GM10248 (cell line): ENCODE measurements at regions not wholly inside any gene's neighbourhood (a gene's known extent, or its start where the extent isn't known, plus 50 kb on each side); places are given as distances from the start of the nearest gene placed in this dataset.

Experiments used
- CTCF ChIA-PET: fragments of 300-600 bp; sonication (Branson Sonifier 250); formaldehyde crosslinking; extraction: SDS; loops from one replicate; lab custom pipeline; 2021; ENCODE audit warnings: antibody characterized with exemption; lab: Yijun Ruan, JAX
- POLR2A ChIA-PET: fragments of 350-650 bp; sonication (Branson Sonifier 250); formaldehyde crosslinking; extraction: SDS; loops from one replicate; lab custom pipeline; 2020; ENCODE audit warnings: antibody characterized with exemption; lab: Yijun Ruan, JAX
- DNase-seq: peaks from one replicate; pipeline ENCODE4 v3.0.0; 2012; ENCODE audit errors: extremely low spot score
- TF ChIP-seq, protein P1 (sequence below): IDR thresholded peaks from 2 replicates; pipeline ENCODE4 v1.5.1; 2012; ENCODE audit warnings: mild to moderate bottlenecking, low read depth; ENCODE audit errors: extremely low read depth, missing control alignments, control extremely low read depth

GRCh38 chr9:75432386-75432785 lies 344.1 kb downstream of the OSTF1 start:
- DNase-seq, result no peak
- TF ChIP-seq, protein P1, sequence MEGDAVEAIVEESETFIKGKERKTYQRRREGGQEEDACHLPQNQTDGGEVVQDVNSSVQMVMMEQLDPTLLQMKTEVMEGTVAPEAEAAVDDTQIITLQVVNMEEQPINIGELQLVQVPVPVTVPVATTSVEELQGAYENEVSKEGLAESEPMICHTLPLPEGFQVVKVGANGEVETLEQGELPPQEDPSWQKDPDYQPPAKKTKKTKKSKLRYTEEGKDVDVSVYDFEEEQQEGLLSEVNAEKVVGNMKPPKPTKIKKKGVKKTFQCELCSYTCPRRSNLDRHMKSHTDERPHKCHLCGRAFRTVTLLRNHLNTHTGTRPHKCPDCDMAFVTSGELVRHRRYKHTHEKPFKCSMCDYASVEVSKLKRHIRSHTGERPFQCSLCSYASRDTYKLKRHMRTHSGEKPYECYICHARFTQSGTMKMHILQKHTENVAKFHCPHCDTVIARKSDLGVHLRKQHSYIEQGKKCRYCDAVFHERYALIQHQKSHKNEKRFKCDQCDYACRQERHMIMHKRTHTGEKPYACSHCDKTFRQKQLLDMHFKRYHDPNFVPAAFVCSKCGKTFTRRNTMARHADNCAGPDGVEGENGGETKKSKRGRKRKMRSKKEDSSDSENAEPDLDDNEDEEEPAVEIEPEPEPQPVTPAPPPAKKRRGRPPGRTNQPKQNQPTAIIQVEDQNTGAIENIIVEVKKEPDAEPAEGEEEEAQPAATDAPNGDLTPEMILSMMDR, result no peak
- ChIA-PET CTCF (no interaction called here), POLR2A (no interaction called here)

DNA sequence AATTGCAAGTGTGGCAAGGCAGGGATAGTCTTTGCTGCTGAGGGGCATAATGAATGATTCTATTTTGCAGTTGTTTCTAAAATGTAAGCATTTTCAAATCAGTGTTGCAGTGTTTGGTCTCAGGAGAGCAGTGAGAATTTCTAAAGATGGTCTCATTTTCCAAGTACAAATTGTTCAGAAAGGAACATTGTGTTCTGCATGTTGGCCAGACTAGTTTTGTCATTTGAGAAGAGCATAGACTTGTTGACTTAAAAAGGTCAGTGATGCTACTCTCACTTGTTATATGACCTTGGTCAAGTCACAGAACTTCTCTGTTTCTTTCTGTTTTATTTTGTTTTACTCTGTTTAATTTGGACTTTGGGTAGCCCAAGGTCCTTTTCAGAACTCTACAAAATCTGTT lies 344.6 kb downstream of the OSTF1 start:
- ChIA-PET CTCF (no interaction called here), POLR2A (no interaction called here)
- TF ChIP-seq, protein P1, result no peak
- no peak for DNase-seq

GRCh38 chr9:75438716-75439115 lies 350.4 kb downstream of the OSTF1 start:
- ChIA-PET CTCF (no interaction called here), POLR2A (no interaction called here)
- TF ChIP-seq, protein P1, result no peak
- no peak for DNase-seq

GRCh38 chr9:75440914-75441313 lies 352.6 kb downstream of the OSTF1 start:
- DNase-seq, result no peak
- TF ChIP-seq, protein P1, result no peak
- CTCF ChIA-PET, result no interaction called here

DNA sequence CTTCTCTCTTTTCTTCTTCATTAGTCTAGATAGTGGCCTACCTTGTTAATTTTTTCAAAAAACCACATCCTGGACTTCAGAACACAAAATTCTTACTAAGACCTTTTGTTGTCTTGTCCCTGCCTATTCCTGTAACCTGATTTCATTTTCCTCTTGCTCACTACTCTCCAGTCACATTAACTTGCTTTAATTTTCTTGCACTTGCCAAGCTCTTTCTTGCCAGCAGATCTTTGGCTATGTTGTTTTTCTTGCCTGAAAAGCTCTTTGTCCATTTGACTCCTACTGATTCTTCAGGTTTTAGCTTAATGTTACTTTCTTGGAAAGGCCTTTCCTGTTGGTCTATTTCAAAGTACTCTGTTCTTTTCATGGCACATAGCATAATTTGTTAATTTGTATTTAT lies 356.8 kb downstream of the OSTF1 start:
- no peak for DNase-seq
- POLR2A ChIA-PET, result no interaction called here
- CTCF ChIA-PET, result interaction anchor here (0.9 kb wide), 1 partner anchor 171 kb away, joined by 3 read pairs; no protein-coding TSS in a partner anchor
- TF ChIP-seq, protein P1, result no peak

More at GRCh38 chr9:75440914-75441313, 352.6 kb downstream of the OSTF1 start:
- POLR2A ChIA-PET, result no interaction called here

DNA sequence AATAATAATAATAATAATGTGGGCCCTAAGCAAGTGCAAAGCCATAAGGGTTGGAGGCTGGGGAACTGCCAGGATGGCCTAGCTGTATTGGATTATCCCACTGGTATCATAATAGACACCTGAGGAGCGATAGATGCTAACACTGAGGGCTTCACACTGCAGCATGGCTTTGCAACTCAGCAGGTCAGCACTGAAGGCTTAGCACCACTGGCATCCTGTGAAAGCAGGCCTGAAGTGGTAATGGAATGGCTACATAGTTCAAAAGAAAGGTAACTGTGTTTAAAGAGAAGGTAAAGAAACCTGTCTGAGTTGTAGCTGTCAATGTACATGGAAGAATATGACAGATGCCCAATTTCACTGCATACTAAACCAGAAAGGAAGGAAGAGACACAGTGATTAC lies 359.0 kb downstream of the OSTF1 start:
- no peak for DNase-seq
- POLR2A ChIA-PET, result no interaction called here
- CTCF ChIA-PET, result no interaction called here
- TF ChIP-seq, protein P1, result no peak

DNA sequence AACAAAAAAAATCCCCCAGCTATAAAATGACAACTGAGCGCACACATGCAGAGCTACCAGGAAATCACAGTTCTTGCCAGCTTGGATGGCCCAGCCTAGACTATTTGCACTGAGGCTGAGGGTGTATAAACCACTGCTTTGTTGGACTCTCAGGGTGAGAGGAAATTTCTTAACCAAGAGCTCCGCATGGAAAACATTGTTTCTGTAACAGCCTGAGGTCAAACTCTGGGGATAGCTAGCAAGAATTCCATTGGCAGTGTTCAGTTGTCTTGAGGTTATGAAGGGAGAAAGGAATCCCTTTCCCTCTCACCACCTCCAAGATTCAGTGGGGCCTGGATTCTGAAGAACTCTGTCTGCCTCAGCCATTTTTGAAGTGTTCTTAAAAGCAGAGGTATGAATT lies 360.0 kb downstream of the OSTF1 start:
- ChIA-PET CTCF (no interaction called here), POLR2A (no interaction called here)
- TF ChIP-seq, protein P1, result no peak
- DNase-seq, result no peak
